ENCODE measurements at regions not wholly inside any gene's neighbourhood (a gene's known extent, or its start where the extent isn't known, plus 50 kb on each side); places are given as distances from the start of the nearest gene placed in this dataset.

DNA sequence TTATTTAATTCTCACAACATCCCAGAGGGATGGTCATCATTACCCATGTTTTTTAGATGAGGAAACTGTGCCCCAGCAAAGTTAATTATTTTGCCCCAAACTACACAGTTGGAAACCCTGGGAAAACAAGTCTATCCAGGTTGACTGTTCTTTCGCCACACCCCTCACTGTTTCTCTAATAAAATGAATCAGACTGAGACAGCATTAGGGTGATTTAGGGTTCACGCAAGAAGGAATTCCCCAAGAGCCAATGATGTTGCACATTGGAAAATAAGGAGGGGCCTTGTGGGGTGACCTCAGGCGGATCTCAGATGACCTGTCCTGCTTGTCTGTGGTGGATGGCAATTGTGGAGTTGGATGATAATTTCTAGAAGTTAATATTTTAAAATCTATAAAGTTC lies 135.7 kb upstream of the TBX20 start:
- no peak for TF ChIP-seq POLR2A (IDR thresholded peaks at IDR 0.05)
- TF ChIP-seq, protein P1, sequence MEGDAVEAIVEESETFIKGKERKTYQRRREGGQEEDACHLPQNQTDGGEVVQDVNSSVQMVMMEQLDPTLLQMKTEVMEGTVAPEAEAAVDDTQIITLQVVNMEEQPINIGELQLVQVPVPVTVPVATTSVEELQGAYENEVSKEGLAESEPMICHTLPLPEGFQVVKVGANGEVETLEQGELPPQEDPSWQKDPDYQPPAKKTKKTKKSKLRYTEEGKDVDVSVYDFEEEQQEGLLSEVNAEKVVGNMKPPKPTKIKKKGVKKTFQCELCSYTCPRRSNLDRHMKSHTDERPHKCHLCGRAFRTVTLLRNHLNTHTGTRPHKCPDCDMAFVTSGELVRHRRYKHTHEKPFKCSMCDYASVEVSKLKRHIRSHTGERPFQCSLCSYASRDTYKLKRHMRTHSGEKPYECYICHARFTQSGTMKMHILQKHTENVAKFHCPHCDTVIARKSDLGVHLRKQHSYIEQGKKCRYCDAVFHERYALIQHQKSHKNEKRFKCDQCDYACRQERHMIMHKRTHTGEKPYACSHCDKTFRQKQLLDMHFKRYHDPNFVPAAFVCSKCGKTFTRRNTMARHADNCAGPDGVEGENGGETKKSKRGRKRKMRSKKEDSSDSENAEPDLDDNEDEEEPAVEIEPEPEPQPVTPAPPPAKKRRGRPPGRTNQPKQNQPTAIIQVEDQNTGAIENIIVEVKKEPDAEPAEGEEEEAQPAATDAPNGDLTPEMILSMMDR (IDR thresholded peaks at IDR 0.05): no peak
- TF ChIP-seq POLR2AphosphoS5 (IDR thresholded peaks at IDR 0.05): no peak

Data from sigmoid colon (tissue), 4 donors.